Tibial artery (tissue), 4 donors: ENCODE measurements at regions not wholly inside any gene's neighbourhood (a gene's known extent, or its start where the extent isn't known, plus 50 kb on each side); places are given as distances from the start of the nearest gene placed in this dataset.

Experiments
- DNase-seq, 2 donors: peaks; one replicate each; pipeline ENCODE4 v3.0.0-alpha.2; 2019
- H3K27ac ChIP-seq, 2 donors: fragments of 200-600 bp; sonication (generic) in 1 of 2; 1 replicate in 1 of 2; 2 replicates in 1 of 2; pipeline ENCODE4 v1.5.1; 2018 to 2019; ENCODE audit warnings: mild to moderate bottlenecking in 1 of 2
- H3K27me3 ChIP-seq, 2 donors: fragments of 200-600 bp; sonication (generic) in 1 of 2; one replicate each; pipeline versions ENCODE4 v1.5.1 to v1.6.0; 2016 to 2019
- H3K36me3 ChIP-seq, 3 donors: fragments of 200-600 bp; sonication (generic) in 2 of 3; one replicate each; pipeline ENCODE4 v1.5.1; 2016 to 2019; ENCODE audit warnings: mild to moderate bottlenecking in 2 of 3
- H3K4me1 ChIP-seq, 4 donors: fragments of 200-600 bp; sonication (generic) in 2 of 4; 1 replicate in 3 of 4; 2 replicates in 1 of 4; pipeline ENCODE4 v1.5.1; 2016 to 2019
- H3K4me3 ChIP-seq, 2 donors: fragments of 200-600 bp; sonication (generic) in 1 of 2; 1 replicate in 1 of 2; 2 replicates in 1 of 2; pipeline ENCODE4 v1.5.1; 2018 to 2019; ENCODE audit warnings: mild to moderate bottlenecking in 2 of 2
- H3K9me3 ChIP-seq, 3 donors: fragments of 200-600 bp; sonication (generic) in 1 of 3; one replicate each; pipeline ENCODE4 v1.5.1; 2016 to 2019
- CTCF ChIP-seq, 2 experiments: fragments of 200-600 bp in 1 of 2; fragments of 450-650 bp in 1 of 2; IDR thresholded peaks; one replicate each; pipeline ENCODE4 v1.5.1; 2017 to 2019; ENCODE audit warnings: antibody characterized with exemption in 2 of 2, mild to moderate bottlenecking in 1 of 2, moderate library complexity in 1 of 2
- intact Hi-C: fragments of 100-400 bp; cut with DNase I; formaldehyde crosslinking; loops from one replicate; pipeline ENCODE4 v1.15.0; 2023; ENCODE audit warnings: low total_unique reads

DNA sequence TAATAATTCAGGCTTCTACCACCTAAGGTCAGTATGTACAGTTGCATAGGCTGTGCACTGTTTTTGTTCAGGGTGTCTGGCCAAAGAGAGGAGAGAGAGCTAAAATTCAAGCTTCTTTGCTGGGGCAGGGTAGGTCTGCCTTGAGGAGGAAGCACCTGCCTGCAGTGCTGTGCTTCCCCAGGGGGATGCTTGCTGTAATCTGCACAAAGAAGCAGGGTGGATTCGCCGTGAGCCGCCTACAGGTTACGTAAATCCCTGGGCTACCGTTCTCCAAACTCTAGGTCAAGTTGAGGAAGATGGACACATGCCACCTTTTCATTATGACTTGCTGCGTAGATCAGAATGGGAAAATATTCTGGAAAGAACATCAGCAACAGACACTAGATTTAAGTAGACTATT, 543.3 kb downstream of the TNS3 start:
- intact Hi-C loops, result no loop called here
- H3K27me3 ChIP-seq, result no peaks in the 10 kb centered on the region
- peaks cover 0 to 33% (median 12%) of the 10 kb centered on the region in 4 donors for H3K4me1 ChIP-seq
- no peak overlapping the region for H3K4me3 ChIP-seq
- no peak overlapping the region for H3K27ac ChIP-seq
- DNase-seq, result no peak
- no peaks in the 10 kb centered on the region for H3K36me3 ChIP-seq
- H3K9me3 ChIP-seq, result no peaks in the 10 kb centered on the region
- no peak for TF ChIP-seq CTCF (IDR thresholded peaks at IDR 0.05)

- Histone ChIP-seq H3K27ac (no peak overlapping the region), H3K27me3 (no peaks in the 10 kb centered on the region), H3K9me3 (no peaks in the 10 kb centered on the region), H3K36me3 (no peaks in the 10 kb centered on the region), H3K4me3 (no peak overlapping the region), H3K4me1 (peaks cover 0 to 25% (median 11%) of the 10 kb centered on the region in 4 donors)
- TF ChIP-seq CTCF (IDR thresholded peaks at IDR 0.05), result no peak
- intact Hi-C loops, result no loop called here
- DNase-seq, result no peak
Observed at GRCh38 chr7:47037607-47038006, 544.3 kb downstream of the TNS3 start.

GRCh38 chr7:47036909-47037308, 545.0 kb downstream of the TNS3 start:
- Histone ChIP-seq H3K4me1 (peaks cover 0 to 25% (median 11%) of the 10 kb centered on the region in 4 donors), H3K36me3 (no peaks in the 10 kb centered on the region)
- no peak for TF ChIP-seq CTCF (IDR thresholded peaks at IDR 0.05)

DNA sequence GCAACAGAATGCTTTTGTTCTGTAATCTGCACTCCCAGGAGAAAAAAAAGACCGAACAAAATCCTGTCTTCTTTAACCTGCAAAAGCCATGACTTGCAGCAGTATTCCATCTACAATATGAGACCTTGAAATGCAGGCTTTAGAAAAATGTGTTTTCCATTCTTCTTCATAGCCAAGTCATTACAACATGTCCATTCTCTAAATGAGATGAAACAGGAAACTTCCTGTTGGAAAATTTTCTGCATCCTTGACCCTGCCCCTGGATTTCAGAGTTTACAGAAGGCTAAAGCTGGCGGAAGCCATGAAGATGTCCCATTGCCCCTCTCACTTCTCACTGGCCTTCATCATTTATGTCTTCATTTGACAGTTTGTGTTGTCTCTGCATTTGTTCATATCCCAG, 546.4 kb downstream of the TNS3 start:
- no peak for TF ChIP-seq CTCF (IDR thresholded peaks at IDR 0.05)
- intact Hi-C loops, result no loop called here
- Histone ChIP-seq H3K27me3 (no peaks in the 10 kb centered on the region), H3K36me3 (no peaks in the 10 kb centered on the region), H3K27ac (no peak overlapping the region), H3K4me3 (no peak overlapping the region), H3K9me3 (no peaks in the 10 kb centered on the region), H3K4me1 (peaks cover 0 to 19% (median 8%) of the 10 kb centered on the region in 4 donors)
- DNase-seq, result no peak

More at GRCh38 chr7:47036909-47037308, 545.0 kb downstream of the TNS3 start:
- Histone ChIP-seq H3K27me3 (no peaks in the 10 kb centered on the region), H3K27ac (no peak overlapping the region), H3K4me3 (no peak overlapping the region), H3K9me3 (no peaks in the 10 kb centered on the region)
- intact Hi-C loops, result no loop called here
- no peak for DNase-seq

DNA sequence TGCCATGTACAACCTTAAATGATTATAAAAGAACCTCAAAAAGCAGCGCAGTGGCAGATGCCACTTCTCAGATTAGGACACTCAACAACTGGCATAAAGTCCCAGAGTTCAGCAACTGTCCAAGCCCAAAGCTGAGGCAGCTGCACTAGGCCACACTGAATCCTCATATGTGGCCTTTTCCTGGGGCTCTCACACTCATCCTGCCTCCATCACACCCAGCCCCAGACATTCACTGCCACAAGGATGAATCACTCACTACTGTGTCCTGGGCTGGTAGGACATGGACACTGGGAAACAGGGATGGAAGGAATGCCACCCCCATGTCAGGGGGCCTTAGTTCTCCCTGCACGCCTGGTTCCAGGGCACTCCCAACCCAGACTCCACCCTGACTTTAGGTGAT, 547.7 kb downstream of the TNS3 start:
- H3K4me1 ChIP-seq, result peaks cover 0 to 5% (median 3%) of the 10 kb centered on the region in 4 donors
- H3K27ac ChIP-seq, result no peak overlapping the region
- no peaks in the 10 kb centered on the region for H3K27me3 ChIP-seq
- intact Hi-C loops, result no loop called here
- DNase-seq, result no peak
- H3K4me3 ChIP-seq, result no peak overlapping the region
- no peaks in the 10 kb centered on the region for H3K36me3 ChIP-seq
- TF ChIP-seq CTCF (IDR thresholded peaks at IDR 0.05), result no peak
- H3K9me3 ChIP-seq, result no peaks in the 10 kb centered on the region

DNA sequence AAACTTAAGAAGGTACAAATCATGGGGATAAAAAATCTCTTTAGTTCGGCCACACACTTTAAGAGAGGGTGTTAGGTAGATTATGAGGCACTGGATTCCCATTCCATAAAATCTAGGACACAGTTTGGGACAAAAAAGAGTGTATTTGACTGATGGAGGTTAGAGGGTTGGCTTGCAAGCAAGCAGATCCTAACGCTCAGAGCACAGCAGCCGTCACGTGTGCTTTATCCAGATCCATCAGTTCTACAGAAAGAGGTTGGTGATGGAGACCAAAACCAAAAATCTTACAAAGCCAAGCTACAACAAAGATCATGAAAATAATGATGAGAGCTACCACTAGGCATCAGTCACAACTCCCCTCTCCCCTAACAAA, 549.4 kb downstream of the TNS3 start:
- Histone ChIP-seq H3K27me3 (no peaks in the 10 kb centered on the region), H3K4me1 (no peaks in the 10 kb centered on the region), H3K27ac (no peak overlapping the region), H3K36me3 (no peaks in the 10 kb centered on the region), H3K4me3 (no peak overlapping the region), H3K9me3 (no peaks in the 10 kb centered on the region)
- intact Hi-C loops, result no loop called here
- TF ChIP-seq CTCF (IDR thresholded peaks at IDR 0.05), result no peak
- no peak for DNase-seq
